HepG2 (cell line): ENCODE measurements at regions not wholly inside any gene's neighbourhood (a gene's known extent, or its start where the extent isn't known, plus 50 kb on each side); places are given as distances from the start of the nearest gene placed in this dataset.

Source experiments
- ATF5 ChIP-seq: sonication (generic); formaldehyde crosslinking; IDR thresholded peaks from 2 replicates; pipeline ENCODE4 v1.4.0; 2020; ENCODE audit warnings: mild to moderate bottlenecking, low read depth, missing genetic modification reagents
- CCDC6 ChIP-seq: sonication (generic); formaldehyde crosslinking; IDR thresholded peaks from 2 replicates; pipeline ENCODE4 v1.8.1; 2022; ENCODE audit warnings: mild to moderate bottlenecking, missing genetic modification reagents, moderate library complexity
- CENPT ChIP-seq: sonication (generic); formaldehyde crosslinking; IDR thresholded peaks from 2 replicates; pipeline ENCODE4 v1.8.0; 2022; ENCODE audit warnings: low read depth, mild to moderate bottlenecking, moderate library complexity, missing genetic modification reagents
- IRX3 ChIP-seq: sonication (generic); formaldehyde crosslinking; IDR thresholded peaks from 2 replicates; pipeline ENCODE4 v1.8.1; 2023; ENCODE audit warnings: mild to moderate bottlenecking, low read depth, missing genetic modification reagents, borderline replicate concordance
- JDP2 ChIP-seq: sonication (generic); formaldehyde crosslinking; IDR thresholded peaks from 2 replicates; pipeline ENCODE4 v1.8.1; 2022; ENCODE audit warnings: missing genetic modification reagents, borderline replicate concordance
- PITX1 ChIP-seq: sonication (generic); formaldehyde crosslinking; IDR thresholded peaks from 2 replicates; pipeline ENCODE4 v1.5.1; 2020; ENCODE audit warnings: mild to moderate bottlenecking, missing genetic modification reagents
- RNF2 ChIP-seq: fragments of 450-650 bp; conservative IDR thresholded peaks from 2 replicates; pipeline ENCODE4 v1.6.1; 2016; ENCODE audit warnings: low read depth
- SAP130 ChIP-seq: IDR thresholded peaks from 2 replicates; pipeline ENCODE4 v1.6.1; 2016; ENCODE audit warnings: low read depth
- SATB2 ChIP-seq: sonication (generic); formaldehyde crosslinking; IDR thresholded peaks from 2 replicates; pipeline ENCODE4 v1.5.0; 2020; ENCODE audit warnings: missing genetic modification reagents
- XRCC5 ChIP-seq: fragments of 200-400 bp; formaldehyde crosslinking; optimal IDR thresholded peaks from 2 replicates; pipeline ENCODE3; 2017; ENCODE audit warnings: mild to moderate bottlenecking, low read length
- ZBTB4 ChIP-seq: sonication (generic); formaldehyde crosslinking; IDR thresholded peaks from 2 replicates; pipeline ENCODE4 v1.4.0; 2020; ENCODE audit warnings: missing genetic modification reagents, mild to moderate bottlenecking, borderline replicate concordance
- ZNF574 ChIP-seq: sonication (generic); formaldehyde crosslinking; IDR thresholded peaks from 2 replicates; pipeline ENCODE4 v1.4.0; 2020; ENCODE audit warnings: missing genetic modification reagents
- ZNF616 ChIP-seq: sonication (generic); formaldehyde crosslinking; IDR thresholded peaks from 2 replicates; pipeline ENCODE4 v1.5.0; 2020; ENCODE audit warnings: low read depth, mild to moderate bottlenecking, missing genetic modification reagents
- TF ChIP-seq, protein P1 (sequence below): sonication (generic); formaldehyde crosslinking; IDR thresholded peaks from 2 replicates; pipeline ENCODE4 v1.5.0; 2020; ENCODE audit warnings: missing genetic modification reagents, mild to moderate bottlenecking, borderline replicate concordance
- TF ChIP-seq, protein P2 (sequence below): sonication (generic); formaldehyde crosslinking; IDR thresholded peaks from 2 replicates; pipeline ENCODE4 v1.4.0; 2020; ENCODE audit warnings: mild to moderate bottlenecking, missing genetic modification reagents, borderline replicate concordance
- TF ChIP-seq, protein P3 (sequence below): sonication (generic); formaldehyde crosslinking; IDR thresholded peaks from 2 replicates; pipeline ENCODE4 v1.4.0; 2020; ENCODE audit warnings: missing genetic modification reagents, mild to moderate bottlenecking, borderline replicate concordance

DNA sequence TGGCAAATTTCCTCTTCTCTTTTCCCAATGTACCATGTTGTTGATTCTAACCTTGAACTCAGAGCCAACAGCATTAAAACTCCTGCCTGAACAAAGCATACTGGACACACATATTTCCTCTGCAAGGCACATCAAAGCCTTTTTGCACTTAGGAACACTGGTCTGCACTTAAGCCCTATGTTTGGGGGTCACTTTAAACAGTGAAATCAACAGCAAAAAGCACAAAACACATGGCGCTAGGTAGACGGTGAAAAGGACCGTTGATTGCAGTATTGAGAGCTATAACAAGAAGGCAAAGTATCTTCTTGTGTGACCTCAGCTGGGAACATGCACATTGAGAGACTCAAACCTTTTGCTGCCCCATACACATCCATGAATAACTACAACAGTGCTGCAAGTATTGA is 83.9 kb upstream of the SH3BP4 start (continued):
- TF ChIP-seq ATF5 (peak; percentile 68; the same call in 1 of the 2 replicates), PITX1 (CRISPR knock-in tag) (peak; percentile 98), SATB2 (CRISPR knock-in tag) (no peak), ZNF574 (CRISPR knock-in tag) (peak; percentile 58), XRCC5 (no peak), RNF2 (0 out of 2 replicates have a peak, but pooled peaks have one; percentile 29), JDP2 (CRISPR knock-in tag) (no peak), ZBTB4 (peak; percentile 71; the same call in 1 of the 2 replicates), CCDC6 (CRISPR knock-in tag) (no peak), CENPT (CRISPR knock-in tag) (no peak), ZNF616 (CRISPR knock-in tag) (peak; percentile 40; the same call in 1 of the 2 replicates), IRX3 (no peak), SAP130 (peak; percentile 92)
- TF ChIP-seq, protein P1, sequence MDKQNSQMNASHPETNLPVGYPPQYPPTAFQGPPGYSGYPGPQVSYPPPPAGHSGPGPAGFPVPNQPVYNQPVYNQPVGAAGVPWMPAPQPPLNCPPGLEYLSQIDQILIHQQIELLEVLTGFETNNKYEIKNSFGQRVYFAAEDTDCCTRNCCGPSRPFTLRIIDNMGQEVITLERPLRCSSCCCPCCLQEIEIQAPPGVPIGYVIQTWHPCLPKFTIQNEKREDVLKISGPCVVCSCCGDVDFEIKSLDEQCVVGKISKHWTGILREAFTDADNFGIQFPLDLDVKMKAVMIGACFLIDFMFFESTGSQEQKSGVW (CRISPR knock-in tag): no peak
- TF ChIP-seq, protein P2, sequence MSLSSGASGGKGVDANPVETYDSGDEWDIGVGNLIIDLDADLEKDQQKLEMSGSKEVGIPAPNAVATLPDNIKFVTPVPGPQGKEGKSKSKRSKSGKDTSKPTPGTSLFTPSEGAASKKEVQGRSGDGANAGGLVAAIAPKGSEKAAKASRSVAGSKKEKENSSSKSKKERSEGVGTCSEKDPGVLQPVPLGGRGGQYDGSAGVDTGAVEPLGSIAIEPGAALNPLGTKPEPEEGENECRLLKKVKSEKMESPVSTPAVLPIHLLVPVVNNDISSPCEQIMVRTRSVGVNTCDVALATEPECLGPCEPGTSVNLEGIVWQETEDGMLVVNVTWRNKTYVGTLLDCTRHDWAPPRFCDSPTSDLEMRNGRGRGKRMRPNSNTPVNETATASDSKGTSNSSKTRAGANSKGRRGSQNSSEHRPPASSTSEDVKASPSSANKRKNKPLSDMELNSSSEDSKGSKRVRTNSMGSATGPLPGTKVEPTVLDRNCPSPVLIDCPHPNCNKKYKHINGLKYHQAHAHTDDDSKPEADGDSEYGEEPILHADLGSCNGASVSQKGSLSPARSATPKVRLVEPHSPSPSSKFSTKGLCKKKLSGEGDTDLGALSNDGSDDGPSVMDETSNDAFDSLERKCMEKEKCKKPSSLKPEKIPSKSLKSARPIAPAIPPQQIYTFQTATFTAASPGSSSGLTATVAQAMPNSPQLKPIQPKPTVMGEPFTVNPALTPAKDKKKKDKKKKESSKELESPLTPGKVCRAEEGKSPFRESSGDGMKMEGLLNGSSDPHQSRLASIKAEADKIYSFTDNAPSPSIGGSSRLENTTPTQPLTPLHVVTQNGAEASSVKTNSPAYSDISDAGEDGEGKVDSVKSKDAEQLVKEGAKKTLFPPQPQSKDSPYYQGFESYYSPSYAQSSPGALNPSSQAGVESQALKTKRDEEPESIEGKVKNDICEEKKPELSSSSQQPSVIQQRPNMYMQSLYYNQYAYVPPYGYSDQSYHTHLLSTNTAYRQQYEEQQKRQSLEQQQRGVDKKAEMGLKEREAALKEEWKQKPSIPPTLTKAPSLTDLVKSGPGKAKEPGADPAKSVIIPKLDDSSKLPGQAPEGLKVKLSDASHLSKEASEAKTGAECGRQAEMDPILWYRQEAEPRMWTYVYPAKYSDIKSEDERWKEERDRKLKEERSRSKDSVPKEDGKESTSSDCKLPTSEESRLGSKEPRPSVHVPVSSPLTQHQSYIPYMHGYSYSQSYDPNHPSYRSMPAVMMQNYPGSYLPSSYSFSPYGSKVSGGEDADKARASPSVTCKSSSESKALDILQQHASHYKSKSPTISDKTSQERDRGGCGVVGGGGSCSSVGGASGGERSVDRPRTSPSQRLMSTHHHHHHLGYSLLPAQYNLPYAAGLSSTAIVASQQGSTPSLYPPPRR (CRISPR knock-in tag): peak; percentile 90
- TF ChIP-seq, protein P3, sequence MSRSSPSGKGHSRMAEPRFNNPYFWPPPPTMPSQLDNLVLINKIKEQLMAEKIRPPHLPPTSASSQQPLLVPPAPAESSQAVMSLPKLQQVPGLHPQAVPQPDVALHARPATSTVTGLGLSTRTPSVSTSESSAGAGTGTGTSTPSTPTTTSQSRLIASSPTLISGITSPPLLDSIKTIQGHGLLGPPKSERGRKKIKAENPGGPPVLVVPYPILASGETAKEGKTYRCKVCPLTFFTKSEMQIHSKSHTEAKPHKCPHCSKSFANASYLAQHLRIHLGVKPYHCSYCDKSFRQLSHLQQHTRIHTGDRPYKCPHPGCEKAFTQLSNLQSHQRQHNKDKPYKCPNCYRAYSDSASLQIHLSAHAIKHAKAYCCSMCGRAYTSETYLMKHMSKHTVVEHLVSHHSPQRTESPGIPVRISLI (CRISPR knock-in tag): peak; percentile 54; the same call in 1 of the 2 replicates
